ENCODE measurements at regions not wholly inside any gene's neighbourhood (a gene's known extent, or its start where the extent isn't known, plus 50 kb on each side); places are given as distances from the start of the nearest gene placed in this dataset.

GRCh38 chr5:17895288-17896033 lies 261.2 kb downstream of the TAF11L14 start:
- TF ChIP-seq ZNF416 (tag by site-specific recombination; IDR thresholded peaks at IDR 0.05), result no peak
- TF ChIP-seq, protein P1, sequence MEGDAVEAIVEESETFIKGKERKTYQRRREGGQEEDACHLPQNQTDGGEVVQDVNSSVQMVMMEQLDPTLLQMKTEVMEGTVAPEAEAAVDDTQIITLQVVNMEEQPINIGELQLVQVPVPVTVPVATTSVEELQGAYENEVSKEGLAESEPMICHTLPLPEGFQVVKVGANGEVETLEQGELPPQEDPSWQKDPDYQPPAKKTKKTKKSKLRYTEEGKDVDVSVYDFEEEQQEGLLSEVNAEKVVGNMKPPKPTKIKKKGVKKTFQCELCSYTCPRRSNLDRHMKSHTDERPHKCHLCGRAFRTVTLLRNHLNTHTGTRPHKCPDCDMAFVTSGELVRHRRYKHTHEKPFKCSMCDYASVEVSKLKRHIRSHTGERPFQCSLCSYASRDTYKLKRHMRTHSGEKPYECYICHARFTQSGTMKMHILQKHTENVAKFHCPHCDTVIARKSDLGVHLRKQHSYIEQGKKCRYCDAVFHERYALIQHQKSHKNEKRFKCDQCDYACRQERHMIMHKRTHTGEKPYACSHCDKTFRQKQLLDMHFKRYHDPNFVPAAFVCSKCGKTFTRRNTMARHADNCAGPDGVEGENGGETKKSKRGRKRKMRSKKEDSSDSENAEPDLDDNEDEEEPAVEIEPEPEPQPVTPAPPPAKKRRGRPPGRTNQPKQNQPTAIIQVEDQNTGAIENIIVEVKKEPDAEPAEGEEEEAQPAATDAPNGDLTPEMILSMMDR (tag by site-specific recombination; IDR thresholded peaks at IDR 0.05), result no peak

All from HEK293 (cell line).